ENCODE measurements at regions not wholly inside any gene's neighbourhood (a gene's known extent, or its start where the extent isn't known, plus 50 kb on each side); places are given as distances from the start of the nearest gene placed in this dataset.

- TF ChIP-seq, protein P1, sequence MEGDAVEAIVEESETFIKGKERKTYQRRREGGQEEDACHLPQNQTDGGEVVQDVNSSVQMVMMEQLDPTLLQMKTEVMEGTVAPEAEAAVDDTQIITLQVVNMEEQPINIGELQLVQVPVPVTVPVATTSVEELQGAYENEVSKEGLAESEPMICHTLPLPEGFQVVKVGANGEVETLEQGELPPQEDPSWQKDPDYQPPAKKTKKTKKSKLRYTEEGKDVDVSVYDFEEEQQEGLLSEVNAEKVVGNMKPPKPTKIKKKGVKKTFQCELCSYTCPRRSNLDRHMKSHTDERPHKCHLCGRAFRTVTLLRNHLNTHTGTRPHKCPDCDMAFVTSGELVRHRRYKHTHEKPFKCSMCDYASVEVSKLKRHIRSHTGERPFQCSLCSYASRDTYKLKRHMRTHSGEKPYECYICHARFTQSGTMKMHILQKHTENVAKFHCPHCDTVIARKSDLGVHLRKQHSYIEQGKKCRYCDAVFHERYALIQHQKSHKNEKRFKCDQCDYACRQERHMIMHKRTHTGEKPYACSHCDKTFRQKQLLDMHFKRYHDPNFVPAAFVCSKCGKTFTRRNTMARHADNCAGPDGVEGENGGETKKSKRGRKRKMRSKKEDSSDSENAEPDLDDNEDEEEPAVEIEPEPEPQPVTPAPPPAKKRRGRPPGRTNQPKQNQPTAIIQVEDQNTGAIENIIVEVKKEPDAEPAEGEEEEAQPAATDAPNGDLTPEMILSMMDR (conservative IDR thresholded peaks at IDR 0.05; ENCODE audit: control insufficient read depth, insufficient read depth, low read depth, low read length): no peak
- no peak overlapping the region for H3K4me3 ChIP-seq (ENCODE audit: control insufficient read depth, low read depth, low read length)
- DNase-seq (ENCODE audit: low read depth): no peak
Observed at GRCh38 chr3:17985658-17986347, 243.4 kb upstream of the TBC1D5 start.

DNA sequence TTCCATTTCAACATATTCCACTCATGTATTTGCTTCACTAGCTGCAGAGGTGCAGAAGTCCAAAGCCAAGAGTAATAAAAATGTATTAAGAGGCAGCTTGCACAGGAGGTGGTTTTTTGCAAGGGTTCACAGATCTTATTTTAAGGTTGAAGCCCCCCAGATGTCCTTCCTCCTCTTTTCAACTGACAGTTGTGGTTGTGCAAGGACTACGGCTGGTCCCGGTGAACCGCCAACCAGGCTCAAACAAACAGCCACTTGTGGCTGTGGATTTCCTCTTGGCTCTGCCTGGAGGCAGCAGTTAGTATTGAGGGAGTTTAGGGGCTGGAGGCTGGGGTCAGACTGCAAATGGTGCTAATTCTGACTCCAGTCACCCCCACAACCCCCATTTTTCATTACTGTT is 240.7 kb upstream of the TBC1D5 start:
- no peak overlapping the region for H3K4me3 ChIP-seq (ENCODE audit: control insufficient read depth, low read depth, low read length)
- TF ChIP-seq, protein P1 (conservative IDR thresholded peaks at IDR 0.05; ENCODE audit: control insufficient read depth, insufficient read depth, low read depth, low read length): no peak
- DNase-seq (ENCODE audit: low read depth): no peak

DNA sequence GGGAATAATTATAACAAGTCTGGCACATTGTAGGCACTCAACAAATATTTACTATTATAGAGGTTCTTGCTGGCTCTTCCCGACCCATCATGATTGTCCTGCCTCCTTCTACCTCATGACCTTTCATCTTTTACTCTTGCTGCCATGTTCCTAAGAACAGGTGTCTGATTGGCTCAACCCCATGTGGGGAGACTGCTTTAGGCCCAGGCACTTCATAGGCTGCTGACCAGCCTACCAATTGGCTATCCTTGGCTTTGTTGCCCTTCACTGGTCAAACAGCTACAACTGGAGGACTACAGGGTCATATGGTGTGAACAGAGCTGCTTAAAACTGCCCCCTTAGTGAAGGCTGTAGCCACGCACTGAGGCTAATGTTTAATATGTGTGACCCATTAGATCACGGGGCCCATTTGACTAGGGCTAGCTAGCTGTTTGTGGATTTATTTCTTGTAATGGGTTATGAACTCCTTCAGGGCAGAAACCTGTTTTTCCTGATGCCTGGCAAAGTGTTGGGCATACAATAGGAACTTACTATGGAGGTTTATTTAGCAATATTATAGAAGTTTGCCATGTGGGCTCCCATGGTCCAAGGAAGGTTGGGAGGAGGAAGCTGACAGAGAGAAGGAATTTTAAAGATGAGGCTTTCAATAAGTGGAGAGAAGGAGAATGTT is 239.9 kb upstream of the TBC1D5 start:
- no peak overlapping the region for H3K4me3 ChIP-seq (ENCODE audit: control insufficient read depth, low read depth, low read length)
- TF ChIP-seq, protein P1 (conservative IDR thresholded peaks at IDR 0.05; ENCODE audit: control insufficient read depth, insufficient read depth, low read depth, low read length): no peak
- no peak for DNase-seq (ENCODE audit: low read depth)

GRCh38 chr3:17980863-17981262 is 238.4 kb upstream of the TBC1D5 start:
- DNase-seq (ENCODE audit: low read depth): no peak
- TF ChIP-seq, protein P1 (conservative IDR thresholded peaks at IDR 0.05; ENCODE audit: control insufficient read depth, insufficient read depth, low read depth, low read length): no peak
- no peak overlapping the region for H3K4me3 ChIP-seq (ENCODE audit: control insufficient read depth, low read depth, low read length)

DNA sequence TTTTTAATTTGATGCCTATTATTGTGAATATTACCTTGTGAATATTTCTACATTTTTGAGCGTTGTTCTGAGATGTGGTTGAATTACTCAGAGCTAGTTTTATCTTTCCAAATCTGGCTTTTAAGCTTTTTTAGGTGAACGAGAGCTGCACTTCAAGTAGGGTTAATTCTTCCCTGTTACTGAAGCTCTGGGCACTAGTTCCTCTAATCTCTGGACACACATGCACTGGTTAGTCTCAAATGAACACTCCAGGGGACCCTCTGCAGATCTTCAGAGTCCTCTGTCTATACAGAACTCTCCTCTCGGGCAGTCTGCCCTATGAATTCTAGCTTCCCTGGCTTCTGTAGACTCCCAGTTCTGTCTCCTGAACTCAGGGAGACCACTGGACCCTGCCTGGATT is 237.5 kb upstream of the TBC1D5 start:
- TF ChIP-seq, protein P1 (conservative IDR thresholded peaks at IDR 0.05; ENCODE audit: control insufficient read depth, insufficient read depth, low read depth, low read length): no peak
- DNase-seq (ENCODE audit: low read depth): no peak
- H3K4me3 ChIP-seq (ENCODE audit: control insufficient read depth, low read depth, low read length): no peak overlapping the region

- DNase-seq (ENCODE audit: low read depth): no peak
- H3K4me3 ChIP-seq (ENCODE audit: control insufficient read depth, low read depth, low read length): no peak overlapping the region
Observed at GRCh38 chr3:17979252-17979651, 236.8 kb upstream of the TBC1D5 start.

More at GRCh38 chr3:17979252-17979651, 236.8 kb upstream of the TBC1D5 start:
- TF ChIP-seq, protein P1 (conservative IDR thresholded peaks at IDR 0.05; ENCODE audit: control insufficient read depth, insufficient read depth, low read depth, low read length): no peak

Data from fibroblast of mammary gland (primary cell).